GM18873 (cell line): ENCODE measurements at regions not wholly inside any gene's neighbourhood (a gene's known extent, or its start where the extent isn't known, plus 50 kb on each side); places are given as distances from the start of the nearest gene placed in this dataset.

Source experiments
- ATAC-seq: cut with Tn5 transposase; IDR thresholded peaks from one replicate; pipeline ENCODE4 v1.9.1; 2021; ENCODE audit warnings: mild to moderate bottlenecking, moderate library complexity, moderate number of reproducible peaks; ENCODE audit not compliant: unreplicated experiment, low FRiP score

DNA sequence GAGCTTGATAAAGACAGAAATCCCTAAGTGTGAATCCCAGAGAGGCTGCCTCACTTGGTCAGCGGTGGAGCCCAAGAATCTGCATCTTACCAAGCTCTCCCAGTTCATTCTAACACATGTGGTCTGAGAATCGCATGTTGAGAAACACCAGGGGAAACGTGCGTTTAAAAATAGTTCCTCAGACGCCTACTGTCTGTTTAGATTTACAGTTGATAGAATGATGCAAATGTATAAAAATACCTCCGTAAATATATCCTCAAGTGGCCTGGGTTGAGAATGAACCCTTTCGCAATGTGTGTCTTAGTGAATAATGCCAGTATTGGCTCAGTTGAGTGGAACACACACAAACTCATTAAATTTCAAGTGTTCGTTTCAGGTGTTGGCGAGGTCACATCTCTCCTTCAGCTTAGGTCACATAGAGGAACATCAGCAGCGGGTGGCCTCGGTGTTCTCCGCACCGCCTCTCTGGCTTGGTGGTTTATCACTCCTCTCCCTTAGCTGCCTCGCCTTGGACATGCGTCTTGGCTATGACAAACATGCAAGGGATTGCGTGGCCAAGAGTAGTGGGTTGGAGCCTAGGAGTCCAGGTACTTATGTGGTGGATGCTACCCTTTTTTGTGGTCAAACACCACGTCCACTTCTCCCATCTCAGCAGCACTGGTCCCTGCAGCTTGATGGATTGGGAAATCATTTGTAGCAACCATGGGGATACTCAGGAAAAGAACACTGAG is 117.6 kb upstream of the SPATA13 start:
- ATAC-seq: no peak

DNA sequence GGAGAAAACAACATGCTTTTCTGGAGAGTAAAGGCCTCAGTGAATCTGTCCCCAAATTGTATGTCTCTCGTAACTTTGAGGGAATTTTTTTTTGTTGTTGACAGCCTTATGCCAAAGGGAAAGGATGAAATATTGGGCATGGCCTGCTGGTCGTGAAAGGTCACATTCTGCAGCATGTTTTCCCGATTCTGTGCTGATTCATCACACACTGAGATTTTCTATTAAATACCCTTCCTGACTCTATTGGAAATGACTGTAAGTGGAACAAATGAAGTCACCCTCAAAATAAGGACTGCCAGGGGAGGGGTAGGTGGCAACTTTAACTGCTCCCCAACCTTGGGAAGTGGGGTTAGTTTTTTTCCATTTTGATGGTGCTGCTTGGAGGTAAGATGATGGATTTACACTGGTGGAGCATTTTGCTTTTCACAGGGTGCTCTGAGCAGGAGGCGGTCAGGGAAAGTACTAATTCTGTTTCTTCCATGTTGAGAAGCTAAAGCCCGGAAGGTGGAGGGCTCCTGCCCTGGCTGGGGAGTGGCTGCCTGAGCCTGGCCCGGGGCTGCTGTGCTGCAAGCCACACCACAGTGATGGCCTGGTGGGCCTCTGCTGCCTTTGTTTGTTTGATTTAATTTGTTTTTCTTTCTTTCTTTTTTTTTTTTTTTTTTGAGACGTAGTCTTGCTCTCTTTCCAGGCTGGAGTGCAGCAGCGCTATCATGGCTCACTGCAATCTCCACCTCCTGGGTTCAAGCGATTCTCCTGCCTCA is 116.8 kb upstream of the SPATA13 start:
- ATAC-seq: no peak

DNA sequence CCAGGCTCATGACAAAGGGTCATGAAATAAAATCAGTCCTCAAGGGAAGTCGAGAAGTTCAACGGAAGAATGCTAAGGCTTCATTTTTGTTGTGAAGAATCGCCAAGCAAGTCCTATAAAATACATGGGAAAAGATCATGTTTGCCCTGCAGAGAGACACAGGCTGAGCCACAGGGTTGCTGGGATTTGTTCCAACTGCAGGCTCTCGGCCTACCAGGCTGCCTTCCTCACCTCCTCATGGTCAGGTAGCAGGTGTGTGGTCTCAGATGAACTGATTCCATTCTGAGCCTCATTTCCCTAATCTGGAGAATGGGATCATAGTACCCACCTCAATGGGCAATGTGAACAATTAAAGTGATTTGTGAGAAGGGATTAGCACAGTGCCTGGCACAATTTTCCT is 114.9 kb upstream of the SPATA13 start:
- ATAC-seq: no peak

DNA sequence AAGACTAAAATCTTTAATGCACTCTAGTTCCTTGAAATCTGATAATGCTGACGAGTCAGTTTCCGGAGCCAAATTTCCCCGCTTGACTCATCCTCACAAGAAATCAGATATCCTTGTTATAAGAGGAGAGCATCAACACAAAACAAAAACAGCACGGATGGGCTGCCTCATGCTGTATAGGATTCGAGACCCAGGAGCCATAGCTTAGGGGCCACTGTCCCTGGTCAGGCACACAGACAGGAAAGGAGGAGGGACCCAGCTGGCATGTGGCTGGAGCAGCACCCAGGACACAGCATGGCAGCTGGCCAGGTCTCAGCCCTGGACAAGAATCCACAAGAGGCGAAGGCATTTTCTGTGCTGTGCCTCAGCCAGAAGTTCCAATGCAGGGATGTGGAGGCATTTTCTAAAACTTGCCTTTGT is 110.2 kb upstream of the SPATA13 start:
- ATAC-seq: no peak

DNA sequence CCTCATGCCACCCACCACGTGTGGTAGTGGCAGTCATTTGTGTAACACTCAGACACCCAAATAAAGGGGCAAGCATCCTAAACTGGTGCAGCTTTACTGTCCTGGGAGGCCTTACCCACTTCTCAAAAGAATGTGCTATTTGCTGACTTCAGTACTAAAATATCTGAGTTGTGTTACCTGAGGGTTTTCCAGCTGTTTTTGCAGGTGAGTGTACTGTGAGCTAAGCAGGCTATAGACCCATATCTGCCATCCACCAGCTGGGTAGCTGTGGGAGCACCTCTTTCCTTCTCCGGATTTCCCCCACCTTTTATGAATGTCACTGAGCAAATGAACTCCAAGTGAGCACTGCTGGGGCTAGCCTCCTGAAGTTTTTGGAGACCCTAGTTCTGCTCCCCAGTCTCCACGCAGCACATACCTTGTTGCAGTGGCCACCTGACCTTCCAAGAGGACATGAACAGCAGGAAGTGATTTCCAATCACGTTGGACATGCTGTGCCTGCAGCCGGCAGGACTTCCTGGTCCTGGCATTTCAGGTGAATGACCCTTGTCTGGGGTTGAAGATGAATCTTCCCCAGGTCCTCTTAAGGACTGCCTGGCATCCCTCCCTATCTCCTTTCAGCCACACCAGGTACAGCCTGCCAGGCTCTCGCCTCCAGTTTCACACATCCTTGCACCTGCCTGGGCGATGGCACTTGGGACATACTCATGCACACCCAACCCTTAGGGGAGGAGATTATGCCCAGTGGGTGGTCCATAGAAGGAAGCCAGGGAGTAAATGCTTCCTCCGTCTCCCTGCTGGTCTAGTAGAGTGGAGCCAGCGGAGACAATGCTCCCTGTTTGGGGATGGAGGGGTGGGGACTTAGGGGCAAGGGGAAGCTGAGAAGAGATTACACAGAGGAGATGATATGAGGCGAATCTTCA is 109.5 kb upstream of the SPATA13 start:
- no peak for ATAC-seq

DNA sequence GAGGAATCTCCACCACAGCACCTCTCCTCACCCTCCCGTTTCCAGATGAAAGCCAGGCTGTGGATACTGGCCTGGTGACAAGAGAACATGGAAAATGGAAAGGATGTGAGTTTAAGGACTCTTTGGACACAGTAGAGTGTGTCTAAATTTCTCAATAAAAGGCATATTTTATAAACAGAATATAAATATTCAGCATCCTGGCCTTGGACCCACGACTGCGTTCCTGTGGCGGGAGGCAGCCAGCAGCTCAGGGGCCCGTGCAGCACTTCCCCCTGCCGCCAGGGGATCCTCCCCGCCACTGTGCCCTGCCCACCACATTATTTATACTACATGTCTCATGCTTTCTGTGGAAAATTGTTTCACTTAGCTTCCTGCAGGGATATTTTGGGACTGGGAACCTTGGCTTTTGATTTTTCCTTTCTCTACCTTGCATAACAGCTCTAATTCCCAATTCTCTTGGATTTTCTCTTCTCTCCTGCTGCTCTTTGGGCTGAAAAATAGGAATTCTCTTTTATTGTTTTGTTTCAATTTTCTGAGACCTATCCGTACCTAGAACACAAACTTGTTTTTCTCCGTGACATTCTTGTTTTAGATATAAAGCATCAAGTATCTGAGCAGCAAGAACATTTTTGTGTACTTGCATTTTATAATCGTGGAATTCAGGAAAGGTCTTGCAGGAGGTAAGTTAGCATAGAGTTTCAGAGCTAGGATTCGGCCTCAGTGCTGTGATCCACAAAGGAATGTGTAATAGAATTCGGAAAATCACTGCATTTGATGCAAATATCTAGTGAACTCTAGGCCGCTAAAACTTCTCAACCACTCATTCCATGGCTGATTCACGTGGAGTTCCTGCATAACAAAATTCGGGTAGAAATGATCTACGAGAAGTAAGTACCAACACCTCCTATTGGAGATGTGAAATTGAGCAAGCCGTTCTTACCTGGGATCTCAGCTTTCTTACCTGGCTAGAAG is 107.7 kb upstream of the SPATA13 start:
- no peak for ATAC-seq

DNA sequence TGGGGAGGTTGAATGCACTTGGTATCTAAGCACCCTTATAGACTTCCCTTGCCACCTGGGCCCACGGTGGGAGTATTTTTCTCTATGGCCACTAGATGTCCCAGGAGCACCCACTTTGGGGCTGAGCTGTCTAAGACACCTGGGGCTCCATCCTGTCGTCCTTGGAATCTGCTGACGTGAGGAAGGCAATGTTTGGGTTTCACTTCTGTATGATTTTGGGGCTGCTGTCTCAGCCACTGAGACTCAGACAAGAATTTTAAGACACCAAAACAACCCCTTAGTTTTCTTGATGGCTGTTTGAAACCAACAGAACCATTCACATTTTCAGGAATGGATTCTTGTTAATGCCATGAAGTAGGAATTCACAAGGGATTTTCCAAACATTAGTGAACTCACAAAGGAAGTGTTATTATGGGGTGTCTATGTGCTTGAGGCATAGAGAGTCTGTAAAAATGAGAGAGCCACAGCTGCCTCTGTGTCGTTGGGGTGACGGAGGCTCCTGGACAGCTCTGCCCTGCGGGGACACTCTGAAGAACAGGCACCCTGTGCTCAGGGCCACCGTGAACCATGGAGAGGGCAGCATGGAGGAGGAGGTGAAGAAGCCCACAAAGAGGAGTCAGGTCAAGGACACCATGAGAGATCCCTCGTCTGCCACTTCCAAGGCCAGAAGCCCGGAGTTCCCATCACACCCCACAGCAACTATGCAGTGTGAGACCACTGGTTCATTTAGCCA is 106.8 kb upstream of the SPATA13 start:
- peak; percentile 59 for ATAC-seq

DNA sequence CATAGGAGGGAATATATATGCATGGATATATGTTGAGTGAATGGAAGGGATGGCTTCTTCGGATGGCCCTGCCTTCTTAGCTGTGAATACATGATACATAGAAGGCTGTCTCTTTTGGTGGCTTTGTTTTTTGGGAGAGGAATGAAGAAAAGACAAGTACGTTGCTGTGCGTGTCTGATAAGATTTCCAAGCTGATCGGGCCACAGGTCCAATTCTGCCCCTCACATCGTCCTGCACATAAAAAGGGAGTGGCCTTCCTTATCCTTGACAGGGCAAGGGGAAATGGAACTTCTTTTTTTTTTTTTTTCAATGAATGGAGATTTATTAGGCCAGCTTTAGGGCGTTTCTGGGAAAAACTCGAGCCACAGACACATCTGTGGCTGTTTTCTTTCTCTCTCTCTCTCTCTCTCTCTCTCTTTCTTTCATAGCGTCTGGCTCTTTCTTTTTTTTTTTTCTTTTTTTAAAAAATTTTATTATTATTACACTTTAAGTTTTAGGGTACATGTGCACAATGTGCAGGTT is 103.8 kb upstream of the SPATA13 start:
- no peak for ATAC-seq

DNA sequence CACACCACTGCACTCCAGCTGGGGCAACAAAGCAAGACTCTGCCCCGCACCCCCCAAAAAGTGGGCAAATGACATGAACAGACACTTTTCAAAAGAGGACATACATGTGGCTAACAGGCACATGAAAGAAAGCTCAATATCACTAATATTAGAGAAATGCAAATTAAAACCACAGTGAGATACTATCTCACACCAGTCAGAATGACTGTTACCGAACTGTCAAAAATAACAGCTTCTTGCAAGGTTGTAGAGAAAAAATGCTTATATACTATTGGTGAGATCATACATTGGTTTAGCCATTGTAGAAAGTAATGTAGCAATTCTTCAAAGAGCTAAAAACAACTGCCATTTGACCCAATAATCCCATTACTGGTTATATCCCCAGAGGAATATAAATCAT is 99.5 kb upstream of the SPATA13 start:
- no peak for ATAC-seq

DNA sequence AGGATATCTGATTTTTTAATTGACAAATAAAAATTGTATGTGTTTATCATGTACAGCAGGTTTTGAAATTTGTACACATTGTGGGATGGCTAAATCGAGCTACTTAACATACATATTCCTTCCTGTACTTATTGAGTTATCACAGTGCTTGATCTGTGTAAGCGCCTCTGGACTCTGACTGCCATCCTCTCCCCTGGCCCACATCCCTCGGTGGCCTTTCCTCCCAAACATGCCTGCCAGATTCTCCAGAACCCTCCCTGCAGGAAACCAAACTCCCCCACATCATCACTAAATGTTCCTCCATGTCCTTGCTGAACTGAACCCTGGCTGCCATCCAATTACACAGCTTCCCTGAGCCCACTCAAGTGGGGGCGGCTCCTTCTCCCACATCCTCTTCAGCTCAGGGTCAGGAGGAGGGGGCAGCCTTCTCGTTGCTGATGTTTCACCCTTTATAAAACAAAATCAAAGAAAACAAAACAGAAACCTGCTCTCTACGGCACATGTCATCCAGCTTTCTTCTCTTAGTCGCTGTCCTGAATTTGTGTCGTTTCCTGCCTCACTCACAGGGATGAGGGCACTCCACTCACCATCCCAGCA is 97.1 kb upstream of the SPATA13 start:
- no peak for ATAC-seq

DNA sequence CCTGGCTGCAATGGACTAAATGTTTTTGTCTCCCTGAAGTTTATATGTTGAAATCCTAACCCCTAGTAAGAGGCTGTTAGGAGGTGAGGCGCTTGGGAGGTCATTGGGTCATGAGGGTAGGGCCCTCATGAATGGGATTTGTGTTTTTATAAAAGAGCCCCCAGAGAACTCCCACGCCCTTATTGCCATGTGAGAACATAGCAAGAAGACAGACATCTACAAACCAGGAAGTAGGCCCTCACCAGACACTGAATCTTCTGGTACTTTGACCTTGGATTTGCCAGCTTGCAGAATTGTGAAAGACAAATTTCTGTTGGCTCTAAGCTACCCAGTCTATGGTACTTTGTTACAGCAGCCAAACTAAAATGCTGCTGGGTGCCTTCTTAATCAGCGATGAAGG is 96.1 kb upstream of the SPATA13 start:
- ATAC-seq: no peak

DNA sequence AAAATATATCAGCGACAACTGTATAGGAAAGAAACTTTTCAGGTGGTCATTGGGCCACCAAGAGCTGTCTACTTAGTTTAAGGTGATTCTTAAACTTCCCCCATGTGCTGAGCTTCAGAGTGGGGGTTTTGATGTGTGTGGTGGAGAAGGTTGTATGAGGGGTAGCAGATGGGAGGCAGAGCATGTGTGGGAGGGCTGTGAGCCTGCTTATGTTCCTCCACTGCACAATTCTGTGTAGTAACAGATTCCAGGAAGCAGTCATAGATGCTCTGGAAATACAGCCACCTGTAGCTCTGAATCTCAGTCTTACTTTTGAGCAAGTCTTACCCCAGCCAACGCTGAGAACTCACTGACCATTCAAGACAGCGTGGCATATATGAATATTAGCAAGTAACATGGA is 95.3 kb upstream of the SPATA13 start:
- ATAC-seq: no peak

DNA sequence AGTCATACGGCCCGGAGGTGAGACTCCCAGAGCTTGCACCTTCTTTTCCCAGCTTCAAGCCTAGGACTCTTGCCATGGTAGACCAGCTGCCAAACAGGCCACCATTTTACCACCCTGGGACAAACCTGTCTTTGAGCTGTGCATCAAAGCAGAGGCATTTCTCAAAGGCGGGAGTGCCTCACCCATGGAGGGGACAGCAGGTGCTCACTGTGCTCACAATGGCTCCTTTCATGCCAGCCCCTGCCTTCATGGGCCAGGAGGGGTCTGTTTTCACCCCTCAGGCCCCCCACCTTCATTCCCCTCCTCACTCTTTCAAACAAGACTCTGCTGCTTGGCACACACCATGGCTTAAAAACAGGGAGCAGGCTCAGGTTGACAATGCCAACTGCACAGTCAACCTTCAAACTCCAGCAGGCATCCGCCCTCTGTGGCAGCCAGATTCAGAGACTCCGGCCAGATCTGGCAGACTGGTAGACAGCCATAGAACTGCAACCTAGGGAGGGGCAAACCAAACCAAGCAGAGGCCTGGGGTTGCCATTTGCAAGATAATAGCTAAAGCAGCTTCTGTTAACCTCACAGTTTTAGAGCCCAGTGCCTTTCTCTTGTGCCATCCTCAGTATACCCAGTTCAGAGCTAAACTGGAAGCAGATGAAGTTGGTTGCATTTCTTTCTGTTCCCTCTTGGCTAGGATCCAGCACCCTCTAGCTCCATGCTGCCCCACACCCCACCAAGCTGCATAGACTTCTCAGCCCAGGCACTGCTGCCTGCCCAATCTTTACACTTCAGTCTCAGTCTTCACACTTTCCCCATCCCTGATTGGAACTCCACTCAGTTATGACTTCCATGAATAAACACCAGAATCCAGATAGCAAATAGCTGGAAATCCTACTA is 93.9 kb upstream of the SPATA13 start:
- ATAC-seq: no peak

DNA sequence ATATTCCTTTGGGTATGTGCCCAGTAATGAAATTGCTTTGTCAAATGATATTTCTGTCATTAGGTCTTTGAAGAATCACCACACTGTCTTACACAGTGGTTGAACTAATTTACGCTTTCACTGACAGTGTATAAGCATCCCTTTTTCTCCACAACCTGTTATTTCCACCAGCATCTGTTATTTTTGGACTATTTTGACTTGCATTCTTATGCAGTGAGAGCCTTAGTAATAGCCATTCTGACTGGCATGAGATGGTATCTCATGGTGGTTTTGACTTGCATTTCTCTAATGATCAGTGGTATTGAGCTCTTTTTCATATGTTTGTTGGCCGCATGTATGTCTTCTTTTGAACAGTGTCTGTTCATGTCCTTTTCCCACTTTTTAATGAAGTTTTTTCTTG is 92.0 kb upstream of the SPATA13 start:
- ATAC-seq: no peak

DNA sequence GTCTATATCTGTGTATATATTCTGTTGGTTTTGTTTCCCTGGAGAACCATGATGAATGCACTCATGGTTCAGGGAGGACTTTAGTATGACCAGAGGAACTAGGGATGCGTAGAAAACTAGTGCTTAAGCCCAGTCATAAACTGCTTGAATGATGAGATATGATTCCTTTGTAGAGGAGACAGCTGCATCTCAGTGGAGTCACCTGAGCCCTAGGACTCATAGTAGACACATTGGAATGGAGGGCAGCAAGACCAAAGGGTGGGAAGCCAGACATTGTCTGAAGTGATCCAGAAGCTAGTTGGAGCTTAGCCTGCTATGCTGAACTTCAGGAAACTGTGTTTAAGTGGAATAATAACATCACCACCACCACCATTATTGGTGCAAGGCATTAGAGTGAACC is 89.5 kb upstream of the SPATA13 start:
- ATAC-seq: no peak

DNA sequence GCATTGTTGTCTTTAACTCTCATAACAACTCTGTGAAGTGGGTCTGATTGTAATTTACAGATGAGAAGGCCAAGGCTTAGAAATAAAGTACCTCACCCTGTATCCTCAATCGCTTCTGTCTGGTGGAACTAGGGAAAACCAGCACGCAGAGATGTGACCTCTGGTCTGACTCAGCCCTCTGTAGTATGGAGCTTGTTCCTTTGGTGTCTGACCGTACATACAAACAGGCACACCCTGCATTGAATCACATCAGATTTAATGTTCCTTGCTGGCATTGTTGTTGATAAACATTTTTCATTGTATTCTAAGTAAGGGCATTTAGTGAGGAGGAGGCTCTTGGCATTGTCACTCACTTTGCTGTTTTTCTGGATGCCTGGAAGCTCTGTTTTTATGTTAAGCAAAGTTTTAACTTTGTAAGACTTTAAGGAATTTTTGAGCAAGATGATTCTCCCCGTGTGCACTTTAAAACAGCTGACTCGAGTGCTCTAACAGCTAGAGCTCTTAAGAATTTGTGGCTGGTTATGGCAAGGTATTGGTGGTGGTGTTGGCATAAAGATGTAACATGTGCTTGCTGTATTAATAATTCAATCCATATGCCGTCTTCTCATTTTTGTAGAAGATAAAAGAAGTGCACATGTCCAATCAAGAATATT is 89.0 kb upstream of the SPATA13 start:
- ATAC-seq: no peak

DNA sequence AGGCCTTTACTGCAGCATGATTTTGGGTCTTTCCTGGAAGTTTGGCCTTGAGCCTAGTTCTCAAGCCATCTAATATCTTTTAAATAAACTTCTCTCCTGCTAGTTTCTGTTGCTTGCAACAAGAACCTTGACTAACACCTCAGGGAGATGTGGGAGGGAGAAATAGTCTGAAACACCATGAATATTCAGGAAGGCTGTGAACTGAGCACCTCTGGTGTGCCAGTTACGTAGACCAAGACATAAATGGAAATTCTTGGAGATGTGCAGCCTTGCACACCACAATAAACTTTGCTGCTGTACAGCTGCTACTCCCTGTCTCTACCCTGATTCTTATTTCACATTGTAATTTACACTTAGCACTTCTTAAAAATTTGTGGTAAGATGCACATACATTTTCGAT is 86.9 kb upstream of the SPATA13 start:
- ATAC-seq: no peak
